RWPE2 (cell line): ENCODE measurements at regions not wholly inside any gene's neighbourhood (a gene's known extent, or its start where the extent isn't known, plus 50 kb on each side); places are given as distances from the start of the nearest gene placed in this dataset.
A peak's percentile ranks its signal among the peaks of the same experiment; 100 is the strongest.

Source experiments
- ATAC-seq: fragments of 200-7000 bp; cut with Tn5 transposase; 3 replicates; pipeline ENCODE4 v1.9.1; 2021; ENCODE audit warnings: low read depth
- DNase-seq: peaks from one replicate; pipeline ENCODE4 v3.0.0-alpha.2; 2020; ENCODE audit warnings: low spot score
- H3K27ac ChIP-seq: fragments of 450-650 bp; 2 replicates; pipeline ENCODE4 v1.5.1; 2017; ENCODE audit warnings: mild to moderate bottlenecking; ENCODE audit not compliant: poor library complexity, severe bottlenecking
- H3K27me3 ChIP-seq: fragments of 250-450 bp; sonication (Bioruptor Pico); 2 replicates; pipeline ENCODE4 v1.5.1; 2021; ENCODE audit warnings: mild to moderate bottlenecking, moderate library complexity; ENCODE audit not compliant: insufficient read depth, poor library complexity, severe bottlenecking
- H3K36me3 ChIP-seq: fragments of 250-450 bp; sonication (Bioruptor Pico); 2 replicates; pipeline ENCODE4 v1.5.1; 2020; ENCODE audit warnings: low read depth, mild to moderate bottlenecking, moderate library complexity
- H3K4me1 ChIP-seq: fragments of 250-450 bp; sonication (Bioruptor Pico); 2 replicates; pipeline ENCODE4 v1.5.1; 2021; ENCODE audit warnings: mild to moderate bottlenecking, moderate library complexity; ENCODE audit not compliant: insufficient read depth, poor library complexity, severe bottlenecking
- H3K4me3 ChIP-seq: fragments of 250-450 bp; sonication (Bioruptor Pico); 2 replicates; pipeline ENCODE4 v1.5.1; 2021; ENCODE audit warnings: mild to moderate bottlenecking, moderate library complexity; ENCODE audit not compliant: severe bottlenecking
- H3K9me3 ChIP-seq: fragments of 250-450 bp; sonication (Bioruptor Pico); 2 replicates; pipeline ENCODE4 v1.5.1; 2021; ENCODE audit warnings: mild to moderate bottlenecking, moderate library complexity; ENCODE audit not compliant: severe bottlenecking
- TF ChIP-seq, protein P1 (sequence below): fragments of 450-650 bp; IDR thresholded peaks from one replicate; pipeline ENCODE4 v1.5.1; 2017; ENCODE audit warnings: mild to moderate bottlenecking, moderate library complexity; ENCODE audit not compliant: poor library complexity, severe bottlenecking

DNA sequence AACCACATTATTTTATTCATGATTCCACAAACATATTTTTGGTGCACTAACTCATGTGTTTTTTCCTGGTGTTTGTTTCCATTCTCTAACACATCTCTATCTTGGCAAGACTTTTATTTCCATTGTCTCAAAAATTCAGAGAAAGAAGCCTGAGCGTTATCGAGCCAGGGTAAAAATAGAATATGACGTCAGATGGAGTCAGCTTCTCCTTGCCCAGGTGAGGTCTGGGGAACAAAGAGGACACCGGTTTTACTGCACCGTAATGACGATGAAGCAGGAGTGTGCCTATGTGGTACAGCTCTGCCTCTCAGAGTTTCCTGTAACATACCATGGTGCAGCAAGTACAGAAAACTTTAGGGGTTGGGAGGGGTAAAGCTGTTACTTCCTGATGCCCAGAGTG is 661.6 kb downstream of the PLCL1 start:
- TF ChIP-seq, protein P1, sequence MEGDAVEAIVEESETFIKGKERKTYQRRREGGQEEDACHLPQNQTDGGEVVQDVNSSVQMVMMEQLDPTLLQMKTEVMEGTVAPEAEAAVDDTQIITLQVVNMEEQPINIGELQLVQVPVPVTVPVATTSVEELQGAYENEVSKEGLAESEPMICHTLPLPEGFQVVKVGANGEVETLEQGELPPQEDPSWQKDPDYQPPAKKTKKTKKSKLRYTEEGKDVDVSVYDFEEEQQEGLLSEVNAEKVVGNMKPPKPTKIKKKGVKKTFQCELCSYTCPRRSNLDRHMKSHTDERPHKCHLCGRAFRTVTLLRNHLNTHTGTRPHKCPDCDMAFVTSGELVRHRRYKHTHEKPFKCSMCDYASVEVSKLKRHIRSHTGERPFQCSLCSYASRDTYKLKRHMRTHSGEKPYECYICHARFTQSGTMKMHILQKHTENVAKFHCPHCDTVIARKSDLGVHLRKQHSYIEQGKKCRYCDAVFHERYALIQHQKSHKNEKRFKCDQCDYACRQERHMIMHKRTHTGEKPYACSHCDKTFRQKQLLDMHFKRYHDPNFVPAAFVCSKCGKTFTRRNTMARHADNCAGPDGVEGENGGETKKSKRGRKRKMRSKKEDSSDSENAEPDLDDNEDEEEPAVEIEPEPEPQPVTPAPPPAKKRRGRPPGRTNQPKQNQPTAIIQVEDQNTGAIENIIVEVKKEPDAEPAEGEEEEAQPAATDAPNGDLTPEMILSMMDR = no peak
- Histone ChIP-seq H3K4me3 (no peak overlapping the region), H3K27ac (no peak overlapping the region), H3K4me1 (no peaks in the 10 kb centered on the region), H3K27me3 (no peaks in the 10 kb centered on the region), H3K36me3 (no peaks in the 10 kb centered on the region), H3K9me3 (no peaks in the 10 kb centered on the region)
- DNase-seq (no peak), ATAC-seq (no peak)

DNA sequence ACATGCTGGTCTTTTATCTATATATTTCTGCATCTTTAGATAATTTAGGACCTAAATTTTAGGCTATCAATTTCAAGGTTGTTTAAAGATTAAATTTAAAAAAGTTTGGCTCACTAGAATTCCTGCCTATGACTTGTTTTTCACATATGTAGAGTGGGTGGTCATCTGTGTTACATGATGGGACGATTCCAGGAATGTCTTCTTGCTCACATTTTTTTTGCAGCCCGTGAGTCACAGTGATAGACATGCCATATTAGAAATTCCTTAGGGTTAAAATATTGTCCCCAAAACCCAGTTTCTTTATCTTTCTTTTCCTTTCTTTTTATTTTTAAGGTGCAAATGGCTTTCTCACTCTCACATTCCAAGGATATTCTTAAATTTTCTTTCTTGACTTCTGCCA is 652.0 kb downstream of the PLCL1 start:
- no peak for ATAC-seq
- TF ChIP-seq, protein P1 = no peak

DNA sequence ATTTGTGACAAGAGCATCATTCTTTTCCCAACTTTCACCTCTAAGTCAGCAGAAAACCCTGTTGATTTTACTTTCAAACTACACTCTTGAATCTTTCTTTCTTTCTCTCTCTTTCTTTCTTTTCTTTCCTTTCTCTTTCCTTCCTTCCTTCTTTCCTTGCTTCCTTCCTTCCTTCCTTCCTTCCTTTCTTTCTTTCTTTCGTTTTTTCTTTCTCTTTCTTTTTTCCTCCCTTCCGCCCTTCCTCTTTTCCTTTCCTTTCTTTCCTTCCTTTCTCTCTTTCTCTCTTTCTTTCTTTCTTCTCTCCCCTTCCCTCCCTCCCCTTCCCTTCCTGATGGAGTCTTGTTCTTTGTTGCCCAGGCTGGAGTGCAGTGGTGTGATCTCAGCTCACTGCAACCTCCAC is 649.5 kb downstream of the PLCL1 start:
- Histone ChIP-seq H3K36me3 (no peaks in the 10 kb centered on the region), H3K4me3 (no peak overlapping the region), H3K9me3 (no peaks in the 10 kb centered on the region), H3K27me3 (no peaks in the 10 kb centered on the region), H3K27ac (no peak overlapping the region), H3K4me1 (peaks cover 4% of the 10 kb centered on the region)
- TF ChIP-seq, protein P1 = no peak
- ATAC-seq (no peak), DNase-seq (no peak)

More for the DNA sequence above, 652.0 kb downstream of the PLCL1 start:
- no peak overlapping the region for H3K4me3 ChIP-seq
- H3K36me3 ChIP-seq = no peaks in the 10 kb centered on the region
- no peak overlapping the region for H3K27ac ChIP-seq
- H3K4me1 ChIP-seq = no peaks in the 10 kb centered on the region
- DNase-seq = no peak
- H3K9me3 ChIP-seq = no peaks in the 10 kb centered on the region
- no peaks in the 10 kb centered on the region for H3K27me3 ChIP-seq

DNA sequence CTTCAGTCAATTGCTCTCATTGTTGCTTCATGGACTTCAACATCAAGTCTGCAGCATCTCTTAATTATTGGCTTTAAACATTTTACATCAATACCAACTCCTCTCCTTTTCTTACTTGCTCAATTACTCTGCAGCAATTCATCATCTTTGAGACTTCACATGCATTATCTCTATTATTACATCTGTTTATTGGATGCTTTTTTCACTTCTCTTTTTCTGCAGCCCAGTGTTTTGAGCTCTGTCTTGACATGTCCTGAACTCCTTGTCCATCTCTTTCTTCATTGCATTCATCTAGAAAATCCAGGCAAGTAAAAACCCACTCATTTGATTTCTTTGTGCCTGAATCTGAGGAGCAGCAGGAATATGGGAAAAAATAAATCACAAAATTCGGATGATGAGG is 647.9 kb downstream of the PLCL1 start:
- Histone ChIP-seq H3K4me1 (peaks cover 7% of the 10 kb centered on the region), H3K27ac (no peak overlapping the region), H3K36me3 (no peaks in the 10 kb centered on the region), H3K27me3 (no peaks in the 10 kb centered on the region), H3K4me3 (no peak overlapping the region), H3K9me3 (no peaks in the 10 kb centered on the region)
- ATAC-seq (no peak), DNase-seq (no peak)
- TF ChIP-seq, protein P1 = no peak

DNA sequence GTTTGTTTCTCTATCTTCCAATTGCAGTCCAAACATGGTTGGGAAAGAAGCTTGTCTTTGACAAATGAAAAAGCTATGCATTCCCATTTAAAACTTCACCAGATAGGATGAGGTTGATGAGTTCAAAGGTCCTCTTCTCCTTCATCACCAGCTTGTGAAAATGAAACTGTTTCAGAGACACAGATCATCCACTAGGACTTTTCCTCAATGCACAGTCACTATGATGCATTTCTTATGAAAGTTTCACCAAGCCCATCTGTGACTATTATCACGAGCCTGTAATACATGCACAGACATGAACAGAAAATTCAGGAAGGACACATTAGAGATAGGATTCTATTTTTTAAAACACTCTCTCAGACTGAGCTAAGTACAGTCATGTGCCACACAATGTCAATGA is 644.4 kb downstream of the PLCL1 start:
- Histone ChIP-seq H3K4me1 (peaks cover 7% of the 10 kb centered on the region), H3K27me3 (no peaks in the 10 kb centered on the region), H3K9me3 (no peaks in the 10 kb centered on the region), H3K27ac (peak overlapping the region; percentile 16), H3K36me3 (no peaks in the 10 kb centered on the region), H3K4me3 (no peak overlapping the region)
- DNase-seq (no peak), ATAC-seq (peak; percentile 77)
- TF ChIP-seq, protein P1 = no peak
